Central memory CD8-positive, alpha-beta T cell (primary cell): ENCODE measurements at regions not wholly inside any gene's neighbourhood (a gene's known extent, or its start where the extent isn't known, plus 50 kb on each side); places are given as distances from the start of the nearest gene placed in this dataset.

Experiments
- ATAC-seq: fragments of 150-1000 bp; cut with Tn5 transposase; replicated peaks from 2 replicates; pipeline ENCODE4 v1.10.0; 2022; ENCODE audit warnings: mild to moderate bottlenecking, moderate FRiP score, moderate number of reproducible peaks; ENCODE audit not compliant: poor library complexity, severe bottlenecking; ENCODE audit errors: extremely low read depth
- DNase-seq, 2 donors: peaks; one replicate each; pipeline ENCODE4 v3.0.0; 2021; ENCODE audit warnings: low spot score in 2 of 2
- H3K27ac Mint-ChIP-seq: one replicate; pipeline ENCODE4 v1.8.0; 2022; ENCODE audit warnings: low read depth, mild to moderate bottlenecking, moderate library complexity, mixed read lengths
- H3K27me3 Mint-ChIP-seq: one replicate; pipeline ENCODE4 v1.8.0; 2022; ENCODE audit warnings: mixed read lengths
- H3K36me3 Mint-ChIP-seq: one replicate; pipeline ENCODE4 v1.8.0; 2022; ENCODE audit warnings: mild to moderate bottlenecking, moderate library complexity, mixed read lengths; ENCODE audit not compliant: insufficient read depth
- H3K4me1 Mint-ChIP-seq: one replicate; pipeline ENCODE4 v1.8.0; 2022; ENCODE audit warnings: mixed read lengths
- H3K4me3 Mint-ChIP-seq: one replicate; pipeline ENCODE4 v1.8.0; 2022; ENCODE audit warnings: mild to moderate bottlenecking, moderate library complexity, mixed read lengths
- H3K9me3 Mint-ChIP-seq: one replicate; pipeline ENCODE4 v1.8.0; 2022; ENCODE audit warnings: mixed read lengths

DNA sequence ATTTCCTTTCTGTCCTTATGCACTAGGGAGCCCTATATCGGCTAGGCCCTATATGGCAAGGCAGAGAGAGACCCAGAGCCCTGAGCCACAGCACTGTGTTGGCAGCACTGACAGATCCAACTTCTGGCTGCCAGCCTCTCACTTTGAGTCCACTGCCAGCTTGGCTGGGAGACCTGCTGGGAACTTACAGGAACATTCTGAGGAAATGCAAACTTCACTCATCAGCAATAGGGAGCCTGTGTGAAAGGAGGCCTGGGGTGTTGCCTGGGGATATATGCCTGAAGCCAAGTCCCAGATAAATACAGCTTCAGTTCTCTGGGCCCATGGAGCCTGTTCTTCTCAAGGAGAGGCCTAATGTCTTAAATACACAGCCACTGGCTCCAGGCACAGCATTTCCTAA is 78.0 kb downstream of the ADRB2 start:
- H3K36me3 Mint-ChIP-seq = no peaks in the 10 kb centered on the region
- H3K27me3 Mint-ChIP-seq = no peaks in the 10 kb centered on the region
- no peaks in the 10 kb centered on the region for H3K9me3 Mint-ChIP-seq
- H3K4me1 Mint-ChIP-seq = peaks cover 13% of the 10 kb centered on the region
- ATAC-seq = no peak
- H3K27ac Mint-ChIP-seq = no peak overlapping the region
- H3K4me3 Mint-ChIP-seq = no peak overlapping the region
- no peak for DNase-seq

DNA sequence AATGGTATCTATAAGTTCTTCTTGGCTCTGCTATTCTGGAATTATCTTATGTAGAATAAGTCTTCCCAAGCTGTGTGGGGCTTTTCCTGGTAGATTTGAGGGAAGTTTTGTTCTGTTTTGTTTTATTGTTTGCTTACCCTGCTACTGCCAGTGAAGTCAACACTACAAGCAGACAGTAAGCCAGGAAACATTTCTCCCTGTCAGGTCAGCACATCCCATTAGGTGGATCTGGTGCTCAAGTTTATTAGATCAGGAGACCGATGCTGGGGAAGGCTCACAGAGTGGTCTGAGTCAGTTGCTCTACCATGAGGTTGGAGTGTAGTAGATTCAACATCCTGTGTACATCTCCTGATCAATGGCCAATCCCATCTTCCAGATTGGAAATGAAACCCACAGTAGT is 79.1 kb downstream of the ADRB2 start:
- H3K4me3 Mint-ChIP-seq = no peak overlapping the region
- no peaks in the 10 kb centered on the region for H3K27me3 Mint-ChIP-seq
- no peak overlapping the region for H3K27ac Mint-ChIP-seq
- H3K9me3 Mint-ChIP-seq = no peaks in the 10 kb centered on the region
- H3K4me1 Mint-ChIP-seq = peaks cover 18% of the 10 kb centered on the region
- ATAC-seq = no peak
- no peaks in the 10 kb centered on the region for H3K36me3 Mint-ChIP-seq
- DNase-seq = no peak

DNA sequence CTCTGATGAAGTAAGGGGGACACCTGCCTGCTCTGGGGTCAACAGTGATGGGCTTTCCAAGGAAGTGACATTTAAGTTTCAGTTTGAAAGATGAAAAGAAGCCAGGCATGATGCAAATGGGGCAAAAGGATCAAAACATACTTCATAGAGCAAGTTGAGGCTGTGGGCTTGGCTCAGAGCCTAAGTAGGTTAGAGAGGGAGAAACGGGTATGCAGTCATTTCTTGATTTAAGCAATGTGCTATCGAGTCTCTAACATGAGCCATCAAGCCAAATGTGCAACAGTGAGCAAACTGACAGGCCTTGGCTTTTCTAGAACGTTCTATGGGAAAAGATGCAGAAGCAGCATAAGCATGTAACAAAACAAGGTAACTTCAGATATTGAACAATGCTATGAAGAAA is 80.6 kb downstream of the ADRB2 start:
- Mint-ChIP-seq H3K27ac (no peak overlapping the region), H3K36me3 (no peaks in the 10 kb centered on the region), H3K4me1 (peaks cover 28% of the 10 kb centered on the region), H3K27me3 (no peaks in the 10 kb centered on the region), H3K4me3 (no peak overlapping the region), H3K9me3 (no peaks in the 10 kb centered on the region)
- no peak for DNase-seq
- no peak for ATAC-seq

DNA sequence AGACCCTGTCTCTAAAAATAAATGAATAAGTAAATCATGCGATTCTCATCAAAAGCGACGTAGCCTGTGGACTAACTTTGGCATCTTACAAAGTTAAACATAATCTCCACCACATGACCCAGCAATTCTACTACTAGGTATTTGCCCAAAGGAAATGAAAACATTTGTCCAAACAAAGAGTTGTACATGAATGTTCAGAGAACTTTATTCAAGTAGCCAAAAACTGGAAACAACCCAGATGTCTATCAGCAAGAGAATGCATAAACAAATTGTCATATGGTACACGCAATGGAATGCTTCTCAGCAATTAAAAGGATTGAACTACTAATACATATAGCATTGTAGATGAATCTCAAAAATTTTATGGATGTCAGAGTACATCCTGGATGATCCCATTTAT is 82.6 kb downstream of the ADRB2 start:
- no peaks in the 10 kb centered on the region for H3K27me3 Mint-ChIP-seq
- DNase-seq = no peak
- peak overlapping the region; percentile 44 for H3K27ac Mint-ChIP-seq
- H3K9me3 Mint-ChIP-seq = no peaks in the 10 kb centered on the region
- no peak overlapping the region for H3K4me3 Mint-ChIP-seq
- H3K4me1 Mint-ChIP-seq = peaks cover 29% of the 10 kb centered on the region
- no peaks in the 10 kb centered on the region for H3K36me3 Mint-ChIP-seq
- ATAC-seq = no peak

DNA sequence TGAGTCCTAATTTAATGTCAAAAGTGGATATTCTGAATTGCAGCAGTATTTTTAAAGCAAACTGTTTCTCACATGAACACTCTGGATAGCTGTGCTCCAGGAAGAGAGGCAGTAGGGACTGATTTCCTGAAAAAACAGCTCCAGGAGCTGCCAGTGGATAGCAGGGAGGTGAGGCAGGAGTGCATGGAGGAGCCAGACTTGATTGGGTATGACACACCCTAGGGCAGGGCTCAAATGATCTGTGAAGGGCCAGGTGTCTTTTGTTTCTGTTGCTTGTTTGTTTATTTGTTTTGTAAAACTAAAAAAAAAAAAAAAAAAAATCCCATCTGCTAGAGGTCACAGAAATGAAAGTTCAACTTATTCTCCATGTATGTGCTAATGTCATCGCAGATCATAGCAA is 83.4 kb downstream of the ADRB2 start:
- Mint-ChIP-seq H3K9me3 (no peaks in the 10 kb centered on the region), H3K36me3 (no peaks in the 10 kb centered on the region), H3K27me3 (no peaks in the 10 kb centered on the region), H3K4me1 (peaks cover 36% of the 10 kb centered on the region), H3K4me3 (no peak overlapping the region), H3K27ac (peak overlapping the region; percentile 44)
- DNase-seq = no peak
- no peak for ATAC-seq

DNA sequence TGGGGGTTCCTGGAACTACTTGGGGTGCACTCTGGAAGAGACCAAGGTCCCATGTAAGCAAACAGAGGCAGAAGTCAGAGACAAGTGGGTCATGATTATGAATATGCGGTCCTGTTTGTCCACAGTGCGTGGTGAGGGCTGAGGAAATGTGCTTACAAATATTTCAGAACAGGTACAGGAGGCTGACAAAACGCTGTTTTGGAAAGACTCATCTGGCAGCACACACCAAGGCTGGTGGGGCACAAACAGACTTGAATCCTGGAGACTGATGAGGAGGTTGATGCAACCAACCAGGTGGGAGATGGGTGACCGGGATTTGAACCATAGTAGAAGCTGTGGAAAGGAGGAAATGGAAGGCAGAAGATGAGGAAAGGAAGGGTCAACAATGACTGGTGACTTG is 83.8 kb downstream of the ADRB2 start:
- ATAC-seq (no peak), DNase-seq (no peak)
- no peaks in the 10 kb centered on the region for H3K36me3 Mint-ChIP-seq
- no peaks in the 10 kb centered on the region for H3K27me3 Mint-ChIP-seq
- H3K27ac Mint-ChIP-seq = peak overlapping the region; percentile 9
- peaks cover 40% of the 10 kb centered on the region for H3K4me1 Mint-ChIP-seq
- H3K4me3 Mint-ChIP-seq = no peak overlapping the region
- no peaks in the 10 kb centered on the region for H3K9me3 Mint-ChIP-seq

DNA sequence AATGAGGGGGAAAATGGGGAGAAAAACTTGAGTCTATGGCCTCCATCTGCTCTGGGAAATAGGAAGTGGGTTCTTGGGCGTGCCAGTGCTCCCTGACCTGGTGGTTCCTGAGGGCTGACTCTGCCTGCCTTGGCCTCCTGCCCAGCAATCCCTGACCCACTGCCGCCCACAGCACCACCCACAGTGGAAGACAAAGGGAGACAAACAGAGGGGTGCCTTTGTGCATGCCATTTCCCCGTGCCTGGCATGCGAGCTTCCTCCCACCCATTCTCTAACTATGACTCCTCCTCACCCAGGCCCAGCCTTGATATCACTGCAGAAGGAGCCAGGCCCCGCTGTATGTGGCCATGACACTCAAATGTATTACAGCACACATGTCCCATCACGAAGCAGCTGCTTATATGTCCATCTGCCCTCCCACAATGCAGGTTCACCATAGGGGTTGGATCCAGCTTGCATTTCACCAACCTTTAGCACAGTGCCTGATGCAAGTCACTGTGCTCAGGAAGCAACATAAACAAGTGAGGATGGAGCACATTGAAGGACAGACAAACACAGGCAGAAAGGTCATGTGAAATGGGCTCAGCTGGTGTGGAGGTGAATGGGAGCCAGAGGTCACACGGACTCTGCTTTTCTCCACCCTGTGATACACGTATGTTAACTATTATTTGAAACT is 84.4 kb downstream of the ADRB2 start:
- Mint-ChIP-seq H3K27me3 (no peaks in the 10 kb centered on the region), H3K36me3 (no peaks in the 10 kb centered on the region), H3K4me1 (peaks cover 40% of the 10 kb centered on the region), H3K4me3 (no peak overlapping the region), H3K9me3 (no peaks in the 10 kb centered on the region), H3K27ac (peak overlapping the region; percentile 9)
- DNase-seq (no peak), ATAC-seq (no peak)

DNA sequence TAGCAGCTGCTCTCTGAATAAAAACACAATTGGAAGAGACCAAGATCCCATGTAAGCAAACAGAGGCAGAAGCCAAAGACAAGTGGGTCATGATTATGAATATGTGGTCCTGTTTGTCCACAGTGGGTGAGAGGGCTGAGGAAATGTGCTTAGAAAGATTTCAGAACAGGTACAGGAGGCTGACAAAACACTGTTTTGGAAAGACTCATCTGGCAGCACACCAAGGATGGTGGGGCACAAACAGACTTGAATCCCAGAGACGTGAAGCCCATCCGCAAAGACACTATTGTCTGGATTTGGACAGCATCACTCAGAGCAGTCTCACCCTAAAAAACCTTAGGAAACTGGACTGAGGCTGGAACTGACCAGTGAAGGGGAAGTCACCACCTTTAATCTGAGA is 85.0 kb downstream of the ADRB2 start:
- no peaks in the 10 kb centered on the region for H3K9me3 Mint-ChIP-seq
- H3K27me3 Mint-ChIP-seq = no peaks in the 10 kb centered on the region
- no peaks in the 10 kb centered on the region for H3K36me3 Mint-ChIP-seq
- H3K27ac Mint-ChIP-seq = no peak overlapping the region
- no peak for ATAC-seq
- H3K4me1 Mint-ChIP-seq = peaks cover 37% of the 10 kb centered on the region
- DNase-seq = no peak
- H3K4me3 Mint-ChIP-seq = no peak overlapping the region

DNA sequence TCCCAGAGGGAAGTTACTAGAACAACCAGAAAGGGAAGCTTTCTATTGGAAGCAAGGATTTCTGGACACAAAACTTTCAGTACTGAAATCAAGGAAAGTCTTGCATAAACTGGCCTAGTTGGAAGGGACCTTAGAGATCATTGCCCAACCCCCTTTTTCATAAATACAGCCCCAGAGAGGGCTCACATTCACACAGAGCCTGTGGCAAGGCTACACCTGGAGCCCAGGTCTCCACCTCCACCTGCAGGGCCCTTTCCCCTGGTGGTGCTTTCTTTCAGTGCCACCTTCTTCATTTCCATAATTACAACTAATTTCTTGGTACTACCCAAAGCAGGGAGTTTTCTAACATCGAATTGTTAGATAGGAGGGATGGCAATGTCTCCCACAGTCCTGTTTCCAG is 85.7 kb downstream of the ADRB2 start:
- H3K4me3 Mint-ChIP-seq = no peak overlapping the region
- DNase-seq = no peak
- H3K9me3 Mint-ChIP-seq = no peaks in the 10 kb centered on the region

DNA sequence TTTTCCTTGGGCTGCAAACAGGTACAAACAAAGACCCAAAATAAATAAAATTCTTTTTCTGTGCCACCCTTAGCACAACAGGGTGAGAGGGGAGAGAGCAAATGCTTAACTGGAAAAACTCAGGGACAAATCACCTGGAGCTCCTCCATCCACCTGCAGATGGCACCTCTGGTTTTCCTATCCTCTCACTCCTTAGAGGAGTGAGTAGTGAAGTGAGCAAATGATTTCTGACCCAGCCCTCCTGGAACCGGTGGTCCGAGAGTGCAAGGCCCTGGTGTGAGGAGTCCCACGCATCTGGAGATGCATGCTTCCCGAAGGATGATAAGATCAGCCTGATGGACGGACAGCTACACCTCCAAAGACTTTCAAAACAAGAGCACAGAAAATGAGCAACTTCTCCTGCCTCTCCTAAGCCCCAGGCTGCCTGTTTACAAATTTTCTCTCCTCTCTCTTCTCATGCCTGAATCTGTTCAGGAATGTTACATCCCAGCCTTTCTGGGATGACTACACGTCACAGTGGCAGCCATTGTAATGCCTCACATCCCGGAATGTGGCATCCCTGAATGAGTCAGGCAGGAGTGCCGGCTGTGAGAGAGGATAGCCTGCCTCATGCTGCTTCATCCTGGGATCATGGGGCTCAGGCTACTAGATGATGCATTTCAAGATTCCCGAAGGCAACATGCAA is 86.4 kb downstream of the ADRB2 start:
- DNase-seq (no peak), ATAC-seq (no peak)

More for the DNA sequence above, 85.7 kb downstream of the ADRB2 start:
- peaks cover 30% of the 10 kb centered on the region for H3K4me1 Mint-ChIP-seq
- no peak for ATAC-seq
- H3K27ac Mint-ChIP-seq = no peak overlapping the region
- H3K27me3 Mint-ChIP-seq = no peaks in the 10 kb centered on the region
- H3K36me3 Mint-ChIP-seq = no peaks in the 10 kb centered on the region

DNA sequence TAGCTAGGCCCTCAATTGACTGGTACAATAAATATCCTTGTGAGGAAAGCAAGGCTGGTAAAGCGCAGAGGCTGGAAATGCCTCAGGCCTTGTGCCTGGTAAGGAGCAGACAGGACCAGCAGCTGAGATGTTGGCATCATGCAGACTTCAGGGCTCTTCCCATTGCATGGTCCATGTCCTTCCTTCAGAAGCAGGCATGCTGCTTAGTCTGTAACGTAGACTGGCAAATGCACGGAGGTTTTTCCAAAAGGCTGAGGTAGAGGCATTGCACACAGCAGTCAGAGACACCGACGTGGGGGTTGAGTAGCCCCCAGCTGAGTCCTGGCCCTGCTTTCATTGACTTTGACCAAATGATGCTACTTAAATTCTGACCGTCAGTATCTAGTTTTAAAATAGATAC is 87.1 kb downstream of the ADRB2 start:
- Mint-ChIP-seq H3K36me3 (no peaks in the 10 kb centered on the region), H3K27me3 (no peaks in the 10 kb centered on the region), H3K9me3 (no peaks in the 10 kb centered on the region), H3K27ac (no peak overlapping the region), H3K4me1 (peaks cover 27% of the 10 kb centered on the region), H3K4me3 (no peak overlapping the region)
- ATAC-seq (no peak), DNase-seq (no peak)

More for the DNA sequence above, 86.4 kb downstream of the ADRB2 start:
- peaks cover 27% of the 10 kb centered on the region for H3K4me1 Mint-ChIP-seq
- H3K27me3 Mint-ChIP-seq = no peaks in the 10 kb centered on the region
- H3K9me3 Mint-ChIP-seq = no peaks in the 10 kb centered on the region
- no peak overlapping the region for H3K4me3 Mint-ChIP-seq
- H3K36me3 Mint-ChIP-seq = no peaks in the 10 kb centered on the region
- no peak overlapping the region for H3K27ac Mint-ChIP-seq

DNA sequence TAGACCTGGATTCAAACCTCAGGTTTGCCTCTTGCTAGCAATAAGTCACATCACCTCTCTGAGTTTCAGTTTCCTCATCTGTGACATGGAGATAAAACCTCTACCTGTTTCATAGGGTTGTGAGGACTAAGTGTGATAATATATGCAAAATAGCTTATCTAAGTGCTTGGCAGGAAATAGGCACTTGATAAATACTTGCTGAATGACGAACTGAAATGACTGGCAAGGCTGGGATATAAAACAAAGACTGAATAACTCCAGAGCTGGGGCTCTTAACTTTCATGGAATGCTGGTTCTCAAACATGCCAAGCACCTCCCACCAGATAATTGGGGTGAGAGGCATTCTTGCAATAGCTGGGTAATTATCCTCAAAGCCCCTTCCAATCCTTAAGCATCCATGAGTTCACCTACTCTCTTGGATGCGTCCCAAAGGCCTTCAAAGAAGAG is 87.6 kb downstream of the ADRB2 start:
- Mint-ChIP-seq H3K27ac (no peak overlapping the region), H3K9me3 (no peaks in the 10 kb centered on the region), H3K36me3 (no peaks in the 10 kb centered on the region), H3K4me3 (no peak overlapping the region), H3K4me1 (peaks cover 27% of the 10 kb centered on the region), H3K27me3 (no peaks in the 10 kb centered on the region)
- ATAC-seq = peak; percentile 28
- DNase-seq = no peak

DNA sequence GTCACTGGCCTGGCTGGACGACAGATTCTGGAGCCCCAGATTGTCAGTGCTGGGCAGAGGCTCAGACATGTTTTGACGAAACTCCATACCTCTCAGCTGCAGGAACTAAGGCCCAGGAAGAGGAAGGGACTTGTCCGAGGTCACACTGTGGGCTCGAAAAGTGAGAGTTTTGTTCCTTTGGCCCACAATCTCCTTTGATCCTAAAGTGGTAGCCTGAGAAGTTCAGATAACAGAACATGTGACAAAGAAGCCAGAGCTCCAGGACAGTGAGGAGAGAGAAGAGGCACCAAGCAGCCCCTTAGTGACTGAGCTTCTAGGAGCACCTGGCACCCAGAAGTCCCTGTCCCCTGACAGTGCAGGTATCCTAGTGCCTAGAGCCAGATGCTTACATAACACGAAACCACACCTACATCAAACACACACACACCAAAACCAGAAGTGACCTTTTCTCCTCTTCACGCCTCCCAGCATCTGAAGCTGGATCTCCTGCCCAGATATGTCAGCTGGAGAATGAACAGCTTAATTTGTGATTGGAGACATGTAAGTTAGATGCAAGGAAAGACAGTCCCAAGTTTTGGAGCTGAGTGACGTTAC is 88.9 kb downstream of the ADRB2 start:
- H3K9me3 Mint-ChIP-seq = no peaks in the 10 kb centered on the region
- no peaks in the 10 kb centered on the region for H3K36me3 Mint-ChIP-seq
- DNase-seq = no peak
- peaks cover 5% of the 10 kb centered on the region for H3K27me3 Mint-ChIP-seq
- no peak for ATAC-seq
- H3K27ac Mint-ChIP-seq = no peak overlapping the region
- H3K4me1 Mint-ChIP-seq = peaks cover 24% of the 10 kb centered on the region
- H3K4me3 Mint-ChIP-seq = no peak overlapping the region
